NCI-H524 (cell line): ENCODE measurements at regions not wholly inside any gene's neighbourhood (a gene's known extent, or its start where the extent isn't known, plus 50 kb on each side); places are given as distances from the start of the nearest gene placed in this dataset.

Experiments used
- DNase-seq, 2 experiments: peaks; one replicate each; lab custom pipeline; 2025; lab: John Stamatoyannopoulos, UW

DNA sequence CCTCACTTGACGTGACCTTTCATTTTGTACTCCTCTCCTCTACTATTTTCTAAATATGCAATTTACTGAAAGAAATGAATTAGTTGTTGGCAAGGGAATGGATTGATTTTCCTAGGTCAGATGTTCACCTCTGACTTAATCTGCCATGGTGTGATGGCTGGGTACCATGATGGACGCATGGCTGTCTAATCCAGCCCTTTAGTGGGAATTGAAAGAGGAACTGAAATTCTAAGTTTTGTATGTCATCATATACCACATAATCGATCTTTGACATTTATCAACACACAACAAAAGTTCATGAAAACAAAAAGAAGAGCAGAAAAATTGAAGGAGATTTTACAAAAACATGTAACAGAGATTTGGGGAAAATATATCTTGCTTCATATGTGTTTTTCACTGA, 331.3 kb upstream of the SNX7 start:
- no peak for DNase-seq

GRCh38 chr1:98328855-98329254, 332.7 kb upstream of the SNX7 start:
- no peak for DNase-seq

GRCh38 chr1:98327220-98327861, 334.2 kb upstream of the SNX7 start:
- DNase-seq = no peak

- peak in 1 of 2 experiments; percentile 8 for DNase-seq
Measured at GRCh38 chr1:98325646-98326440, 335.7 kb upstream of the SNX7 start.

DNA sequence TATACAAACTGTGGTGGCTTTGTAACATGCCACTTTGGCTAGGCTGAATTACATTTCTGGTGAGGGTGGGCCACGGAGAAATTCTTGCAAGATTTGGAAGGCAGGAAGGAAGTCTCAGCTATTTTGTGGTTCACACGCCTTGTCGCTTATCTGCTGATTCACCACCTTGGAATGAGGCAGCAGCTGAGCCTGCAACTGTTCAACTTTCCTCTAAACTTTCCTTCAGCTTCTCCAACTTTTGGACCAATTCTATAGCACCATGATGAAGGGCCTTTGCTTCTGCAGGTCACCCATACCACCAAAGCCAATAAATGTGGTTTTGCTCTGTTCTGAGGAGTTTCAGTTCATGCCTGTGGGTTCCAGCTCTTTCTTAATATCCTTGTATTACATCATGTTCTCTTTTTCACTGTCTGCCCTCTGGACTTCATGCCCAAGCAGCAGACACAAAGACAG, 337.6 kb upstream of the SNX7 start:
- no peak for DNase-seq

GRCh38 chr1:98323388-98323787, 338.1 kb upstream of the SNX7 start:
- no peak for DNase-seq

DNA sequence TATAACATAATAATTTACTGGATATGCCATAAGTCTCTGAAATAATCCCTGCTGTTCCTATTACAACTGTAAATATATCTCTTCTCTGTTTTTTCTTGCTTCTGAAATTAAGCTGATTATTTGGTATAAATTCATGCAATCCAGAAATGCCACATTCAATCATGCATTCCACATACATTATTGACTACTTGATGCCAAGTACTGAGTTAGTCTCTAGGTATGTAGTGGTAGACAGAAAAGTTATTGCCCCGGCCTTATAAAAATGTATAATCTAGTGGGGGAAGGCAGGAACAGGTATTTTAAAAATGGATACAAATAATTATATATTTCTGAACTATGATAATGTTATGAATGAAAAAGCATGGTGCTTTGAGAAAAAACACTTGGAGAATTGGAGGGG, 338.6 kb upstream of the SNX7 start:
- DNase-seq = no peak

- no peak for DNase-seq
Measured at GRCh38 chr1:98322086-98322485, 339.4 kb upstream of the SNX7 start.

DNA sequence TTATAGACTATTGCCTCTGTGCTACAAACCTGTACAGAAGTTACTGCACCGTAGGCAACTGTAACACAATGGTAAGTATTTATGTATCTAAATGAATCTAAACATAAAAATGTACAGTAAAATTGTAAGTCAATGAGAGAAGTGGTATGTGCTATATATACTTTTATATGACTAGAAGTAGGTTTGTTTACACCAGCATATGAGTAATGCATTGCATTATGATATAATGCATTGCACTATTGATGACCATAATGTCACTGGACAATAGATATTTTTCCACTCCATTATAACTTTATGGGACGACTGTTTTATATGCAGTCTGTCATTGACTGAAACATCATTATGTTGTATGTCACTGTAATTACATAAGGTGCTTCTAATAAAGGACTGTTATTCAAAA, 340.3 kb upstream of the SNX7 start:
- no peak for DNase-seq

DNA sequence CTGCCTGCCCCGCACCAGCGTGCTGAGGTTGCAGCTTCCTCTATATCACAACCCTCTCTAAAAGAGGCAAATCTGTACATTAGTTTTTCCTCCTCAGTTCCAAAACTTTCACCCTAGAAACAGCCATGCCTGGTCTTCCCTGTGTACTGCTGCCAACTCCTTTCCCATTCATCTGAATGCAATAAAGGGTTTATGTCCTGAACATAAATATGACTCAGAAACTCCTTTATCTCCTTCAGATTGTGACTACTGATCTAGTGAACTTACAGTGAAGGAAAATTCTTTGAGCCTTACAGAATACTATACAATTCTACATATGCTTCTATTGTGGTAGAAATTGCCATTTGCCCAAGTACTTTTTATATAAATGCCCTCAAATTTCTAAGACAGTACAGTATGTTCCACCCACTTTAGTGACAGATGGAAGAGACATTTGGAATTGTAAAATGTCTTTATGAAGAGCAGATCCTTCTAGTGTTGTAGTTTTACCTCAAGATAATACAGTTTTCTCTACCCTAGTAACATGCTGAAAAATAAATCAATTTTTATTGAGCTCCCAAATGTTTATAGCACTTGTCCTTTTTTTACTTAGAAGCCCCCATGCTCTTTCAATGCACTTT, 345.1 kb upstream of the SNX7 start:
- DNase-seq = peak in 1 of 2 experiments; percentile 3

DNA sequence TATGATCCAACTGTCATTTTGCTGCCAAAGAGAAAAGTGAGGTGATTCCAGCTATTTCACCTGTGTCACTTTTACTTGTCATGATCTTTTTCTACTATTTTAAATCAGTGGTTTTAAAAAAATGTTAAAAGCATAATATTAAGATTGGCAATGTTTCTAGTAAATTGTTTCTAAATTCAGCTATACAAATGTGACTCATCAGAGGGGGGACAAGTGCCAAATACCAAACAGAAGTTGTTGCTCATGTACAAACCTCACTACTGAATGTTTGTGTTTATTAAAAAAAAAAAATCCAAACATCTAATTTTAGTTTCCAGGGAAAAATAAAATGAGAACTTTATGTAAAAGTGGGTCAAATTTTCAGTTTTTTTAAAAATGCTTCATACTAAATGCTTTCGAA, 346.2 kb upstream of the SNX7 start:
- no peak for DNase-seq

DNA sequence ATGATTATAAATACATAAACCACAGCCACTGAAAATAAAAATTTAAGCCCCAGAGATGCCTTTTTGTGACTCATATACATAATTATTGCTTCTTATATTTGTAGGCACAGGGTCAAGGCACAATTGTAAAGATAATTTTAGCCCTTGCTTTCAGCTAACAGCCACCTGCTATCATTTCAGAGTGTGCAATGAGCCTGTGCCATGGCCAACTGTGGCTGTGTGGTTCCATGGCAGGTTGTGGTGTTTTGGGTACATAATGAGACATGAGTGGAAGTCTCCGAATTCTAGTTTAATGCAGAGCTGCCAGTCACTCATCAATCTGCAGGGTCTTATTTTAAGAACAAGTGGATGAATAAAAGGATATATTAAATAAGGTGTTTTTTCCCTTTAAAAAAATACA, 346.9 kb upstream of the SNX7 start:
- DNase-seq = no peak

DNA sequence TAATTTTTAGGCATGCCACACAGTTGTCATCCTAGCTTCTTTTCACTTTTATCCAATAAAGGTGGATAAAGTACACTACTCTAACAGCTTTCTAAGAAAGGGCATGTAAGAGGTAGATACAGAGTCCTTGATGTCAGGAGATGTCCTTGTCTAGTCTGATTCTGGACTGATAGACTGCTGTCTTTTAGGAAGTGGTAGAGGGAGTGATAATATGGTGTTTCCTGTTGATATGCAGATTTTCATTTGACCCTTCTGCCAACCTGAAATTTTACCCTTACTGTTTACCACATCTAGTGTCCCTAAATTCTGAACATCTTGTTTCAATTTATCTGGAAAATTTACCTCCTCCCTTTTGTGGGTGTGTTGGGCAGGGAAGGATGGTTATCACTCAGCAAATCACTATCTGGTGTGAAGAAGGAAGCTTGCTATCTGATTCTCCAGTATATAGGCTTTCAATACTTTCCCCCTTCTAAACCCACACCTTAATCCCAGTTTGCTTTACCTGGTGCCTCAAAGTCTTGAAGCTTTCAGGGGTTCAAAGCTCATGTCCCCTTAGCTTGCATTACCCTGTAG, 354.9 kb upstream of the SNX7 start:
- DNase-seq = no peak

DNA sequence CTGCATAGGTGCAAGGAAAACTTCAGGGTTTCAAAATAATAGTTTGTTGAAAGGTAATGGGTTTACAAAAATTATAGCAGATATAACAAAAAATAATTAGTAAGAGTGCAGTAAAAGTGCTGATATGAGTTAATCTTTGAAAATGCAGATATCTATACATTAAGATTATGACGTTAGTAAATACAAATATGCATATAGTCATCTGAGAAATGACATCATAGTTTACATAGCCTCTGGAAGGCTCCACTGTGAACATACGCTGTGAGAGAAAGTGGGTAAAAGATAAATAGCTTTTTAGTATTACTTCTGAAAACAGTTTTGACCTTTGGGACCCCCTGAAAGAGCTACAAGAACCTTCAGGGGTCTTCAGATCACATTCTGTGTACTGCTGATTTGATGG, 356.2 kb upstream of the SNX7 start:
- DNase-seq = no peak

- no peak for DNase-seq
Measured at GRCh38 chr1:98304888-98305287, 356.6 kb upstream of the SNX7 start.

DNA sequence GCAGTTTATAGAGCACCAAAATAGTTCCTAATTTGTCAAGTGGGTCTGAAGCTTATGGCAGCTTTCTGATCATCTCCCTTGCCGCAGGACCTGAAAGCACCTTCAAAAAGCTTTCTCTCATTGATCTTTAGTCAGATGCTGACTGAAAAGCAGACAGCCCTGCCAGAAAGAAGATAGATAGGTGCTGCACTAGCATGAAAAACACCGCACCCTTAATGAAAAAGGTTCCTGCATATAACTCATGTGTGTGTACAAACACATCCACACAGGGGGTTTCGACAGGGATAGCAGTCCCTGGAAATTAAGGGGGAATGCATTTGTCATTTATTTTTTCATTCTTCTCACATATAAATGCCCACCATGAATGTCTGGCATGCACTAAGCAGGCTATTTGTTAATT, 361.7 kb upstream of the SNX7 start:
- no peak for DNase-seq

GRCh38 chr1:98299313-98299712, 362.2 kb upstream of the SNX7 start:
- no peak for DNase-seq

DNA sequence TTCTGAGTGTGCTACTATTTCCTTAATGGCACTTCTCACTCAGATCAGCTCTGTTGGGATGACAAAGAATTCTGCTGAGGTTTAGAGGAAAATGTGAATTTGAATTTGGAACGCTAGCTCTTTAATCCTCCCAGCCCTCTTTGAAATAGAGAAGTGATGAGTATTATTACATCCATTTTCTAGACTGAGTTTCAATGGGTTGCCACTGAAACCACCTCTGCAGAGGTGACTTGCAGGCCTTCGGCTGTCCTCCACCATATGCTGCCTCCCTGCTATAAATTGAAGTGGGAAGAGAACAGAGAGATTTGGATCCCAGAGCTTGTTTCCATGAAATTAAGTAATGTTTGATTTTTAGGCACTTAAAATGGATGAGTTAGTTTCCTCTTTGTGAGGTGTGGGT, 363.2 kb upstream of the SNX7 start:
- DNase-seq = no peak

DNA sequence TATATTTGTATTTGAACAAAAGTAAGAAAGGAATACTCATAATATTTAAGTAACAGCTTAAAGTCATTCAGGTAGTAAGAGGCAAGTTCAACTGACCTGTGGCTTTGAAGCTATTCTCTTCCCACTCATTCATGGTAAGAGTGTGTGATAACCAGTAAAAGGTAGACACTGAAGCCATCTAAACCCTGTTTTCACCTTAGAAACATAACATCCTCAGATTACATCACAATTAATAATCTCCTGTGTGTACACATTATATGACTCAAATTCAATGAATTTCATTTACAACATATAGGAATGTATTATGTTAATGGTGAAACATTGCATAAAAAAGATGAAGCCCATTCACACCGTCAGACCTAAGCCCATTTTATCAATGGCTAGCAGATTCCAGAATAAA, 364.8 kb upstream of the SNX7 start:
- no peak for DNase-seq

- no peak for DNase-seq
Measured at GRCh38 chr1:98294127-98294526, 367.4 kb upstream of the SNX7 start.

- DNase-seq = no peak
Measured at GRCh38 chr1:98292994-98293393, 368.5 kb upstream of the SNX7 start.

- DNase-seq = no peak
Measured at GRCh38 chr1:98289311-98289710, 368.5 kb upstream of the DPYD start.

DNA sequence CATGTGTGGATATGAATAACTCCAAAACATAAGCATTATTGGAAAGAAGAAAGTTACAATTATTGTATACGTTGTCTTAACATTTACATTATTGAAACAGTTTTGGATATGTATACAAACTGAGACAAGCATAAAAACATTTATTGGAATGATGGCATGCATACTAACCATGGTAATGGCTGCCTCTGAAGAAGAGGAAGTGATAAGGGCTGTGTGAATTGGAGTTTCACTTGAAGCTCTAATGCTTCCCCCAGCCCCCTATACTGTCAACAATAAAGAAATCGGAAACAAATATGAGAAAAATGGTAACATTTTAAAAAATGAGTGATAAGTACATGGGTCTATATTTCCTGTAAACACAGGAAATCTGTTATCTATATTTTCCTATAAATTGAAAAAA, 367.7 kb upstream of the DPYD start:
- DNase-seq = no peak
